ENCODE measurements at regions not wholly inside any gene's neighbourhood (a gene's known extent, or its start where the extent isn't known, plus 50 kb on each side); places are given as distances from the start of the nearest gene placed in this dataset.

DNA sequence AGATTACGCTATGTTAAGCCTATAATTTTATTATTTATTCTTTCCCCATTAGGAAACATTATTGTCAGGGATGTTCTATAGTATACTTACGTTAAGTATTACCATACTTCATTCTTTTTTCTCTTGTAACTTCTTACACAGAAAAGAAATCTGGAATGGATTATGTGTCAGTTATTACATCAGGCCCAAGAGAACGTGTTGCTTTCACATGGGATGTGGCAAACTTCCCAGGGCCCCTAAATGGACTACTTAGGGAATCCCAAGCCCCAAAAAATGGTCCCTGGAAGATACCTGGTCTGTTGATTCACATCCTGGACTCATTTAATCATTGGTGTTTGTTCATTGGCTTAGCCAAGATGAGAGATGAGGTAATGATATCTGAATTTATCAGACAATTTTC, 249.8 kb downstream of the NRIP1 start:
- TF ChIP-seq EZH2 (IDR thresholded peaks at IDR 0.05; ENCODE audit: low read length, missing control alignments): no peak
- TF ChIP-seq, protein P1, sequence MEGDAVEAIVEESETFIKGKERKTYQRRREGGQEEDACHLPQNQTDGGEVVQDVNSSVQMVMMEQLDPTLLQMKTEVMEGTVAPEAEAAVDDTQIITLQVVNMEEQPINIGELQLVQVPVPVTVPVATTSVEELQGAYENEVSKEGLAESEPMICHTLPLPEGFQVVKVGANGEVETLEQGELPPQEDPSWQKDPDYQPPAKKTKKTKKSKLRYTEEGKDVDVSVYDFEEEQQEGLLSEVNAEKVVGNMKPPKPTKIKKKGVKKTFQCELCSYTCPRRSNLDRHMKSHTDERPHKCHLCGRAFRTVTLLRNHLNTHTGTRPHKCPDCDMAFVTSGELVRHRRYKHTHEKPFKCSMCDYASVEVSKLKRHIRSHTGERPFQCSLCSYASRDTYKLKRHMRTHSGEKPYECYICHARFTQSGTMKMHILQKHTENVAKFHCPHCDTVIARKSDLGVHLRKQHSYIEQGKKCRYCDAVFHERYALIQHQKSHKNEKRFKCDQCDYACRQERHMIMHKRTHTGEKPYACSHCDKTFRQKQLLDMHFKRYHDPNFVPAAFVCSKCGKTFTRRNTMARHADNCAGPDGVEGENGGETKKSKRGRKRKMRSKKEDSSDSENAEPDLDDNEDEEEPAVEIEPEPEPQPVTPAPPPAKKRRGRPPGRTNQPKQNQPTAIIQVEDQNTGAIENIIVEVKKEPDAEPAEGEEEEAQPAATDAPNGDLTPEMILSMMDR (conservative IDR thresholded peaks at IDR 0.05 in 1 of 2, IDR thresholded peaks at IDR 0.05 in 1 of 2; ENCODE audit: low read depth in 1 of 2, low read length in 2 of 2): no peak

Measured in fibroblast of lung (primary cell).